ENCODE measurements at regions not wholly inside any gene's neighbourhood (a gene's known extent, or its start where the extent isn't known, plus 50 kb on each side); places are given as distances from the start of the nearest gene placed in this dataset.

DNA sequence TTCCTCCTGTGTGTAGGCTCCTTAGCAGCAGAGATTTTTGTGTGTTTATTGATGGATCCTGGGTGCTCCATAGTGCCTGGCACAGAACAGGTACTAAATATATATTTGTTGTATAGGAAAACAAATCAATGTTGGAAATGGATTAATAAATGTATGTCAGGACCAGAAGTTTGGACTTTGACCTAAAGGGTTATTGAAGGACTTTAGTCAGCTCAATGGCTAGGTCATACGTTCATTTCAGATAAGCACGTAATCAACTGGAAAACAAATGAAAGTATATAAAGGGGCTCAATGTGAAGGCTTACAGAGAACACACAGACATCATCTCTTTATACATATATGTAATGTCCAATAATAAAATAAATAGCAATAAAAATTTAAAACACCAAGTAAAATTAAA, 56.2 kb upstream of the PALM2AKAP2 start:
- no peak for TF ChIP-seq EZH2 (IDR thresholded peaks at IDR 0.05; ENCODE audit: borderline replicate concordance, low read depth, low read length, severe bottlenecking)
- TF ChIP-seq, protein P1, sequence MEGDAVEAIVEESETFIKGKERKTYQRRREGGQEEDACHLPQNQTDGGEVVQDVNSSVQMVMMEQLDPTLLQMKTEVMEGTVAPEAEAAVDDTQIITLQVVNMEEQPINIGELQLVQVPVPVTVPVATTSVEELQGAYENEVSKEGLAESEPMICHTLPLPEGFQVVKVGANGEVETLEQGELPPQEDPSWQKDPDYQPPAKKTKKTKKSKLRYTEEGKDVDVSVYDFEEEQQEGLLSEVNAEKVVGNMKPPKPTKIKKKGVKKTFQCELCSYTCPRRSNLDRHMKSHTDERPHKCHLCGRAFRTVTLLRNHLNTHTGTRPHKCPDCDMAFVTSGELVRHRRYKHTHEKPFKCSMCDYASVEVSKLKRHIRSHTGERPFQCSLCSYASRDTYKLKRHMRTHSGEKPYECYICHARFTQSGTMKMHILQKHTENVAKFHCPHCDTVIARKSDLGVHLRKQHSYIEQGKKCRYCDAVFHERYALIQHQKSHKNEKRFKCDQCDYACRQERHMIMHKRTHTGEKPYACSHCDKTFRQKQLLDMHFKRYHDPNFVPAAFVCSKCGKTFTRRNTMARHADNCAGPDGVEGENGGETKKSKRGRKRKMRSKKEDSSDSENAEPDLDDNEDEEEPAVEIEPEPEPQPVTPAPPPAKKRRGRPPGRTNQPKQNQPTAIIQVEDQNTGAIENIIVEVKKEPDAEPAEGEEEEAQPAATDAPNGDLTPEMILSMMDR (IDR thresholded peaks at IDR 0.05; ENCODE audit: extremely low read depth in 1 of 2, insufficient read depth in 1 of 2, low read depth in 1 of 2, low read length in 2 of 2), result no peak
- TF ChIP-seq POLR2A (IDR thresholded peaks at IDR 0.05; ENCODE audit: low read depth, low read length), result no peak
- no peak for TF ChIP-seq MAX (IDR thresholded peaks at IDR 0.05; ENCODE audit: insufficient read depth, insufficient read length)
- no peak for TF ChIP-seq GATA2 (IDR thresholded peaks at IDR 0.05; ENCODE audit: insufficient read depth, insufficient read length, low read depth, low read length)

Data from endothelial cell of umbilical vein (primary cell).